Uterus (tissue), 2 donors: ENCODE measurements at regions not wholly inside any gene's neighbourhood (a gene's known extent, or its start where the extent isn't known, plus 50 kb on each side); places are given as distances from the start of the nearest gene placed in this dataset.

Source experiments
- CTCF ChIP-seq, 4 experiments: fragments of 200-600 bp in 2 of 4; fragments of 450-650 bp in 2 of 4; sonication (generic) in 2 of 4; IDR thresholded peaks; one replicate each; pipeline ENCODE4 v1.5.1; 2016 to 2019; ENCODE audit warnings: antibody characterized with exemption in 4 of 4, mild to moderate bottlenecking in 2 of 4, moderate library complexity in 1 of 4
- POLR2A ChIP-seq, 2 donors: fragments of 450-650 bp; IDR thresholded peaks; one replicate each; pipeline ENCODE4 v1.6.1; 2016; ENCODE audit warnings: antibody characterized with exemption in 2 of 2, mild to moderate bottlenecking in 1 of 2, moderate library complexity in 1 of 2

- TF ChIP-seq CTCF (IDR thresholded peaks at IDR 0.05): no peak
- TF ChIP-seq POLR2A (IDR thresholded peaks at IDR 0.05): no peak
Observed at GRCh38 chr2:16153754-16154035, 213.3 kb downstream of the MYCN start.
